ENCODE measurements at regions not wholly inside any gene's neighbourhood (a gene's known extent, or its start where the extent isn't known, plus 50 kb on each side); places are given as distances from the start of the nearest gene placed in this dataset.

- TF ChIP-seq HDGF (IDR thresholded peaks at IDR 0.05; ENCODE audit: borderline replicate concordance): no peak
- no peak for DNase-seq (ENCODE audit: extremely low spot score)
- ChIA-PET CTCF (no interaction called here), POLR2A (interaction anchor here (1.1 kb wide), 1 partner anchor 11 kb away, joined by 3 read pairs; no protein-coding TSS in a partner anchor)
Observed at GRCh38 chr5:115469904-115470516, 74.6 kb downstream of the FEM1C start.

GRCh38 chr5:115467628-115468027 lies 76.9 kb downstream of the FEM1C start:
- TF ChIP-seq SUZ12 (IDR thresholded peaks at IDR 0.05) (no peak), SP1 (IDR thresholded peaks at IDR 0.05) (no peak), ARNT (IDR thresholded peaks at IDR 0.05) (no peak), CTBP1 (IDR thresholded peaks at IDR 0.05; ENCODE audit: borderline replicate concordance) (no peak), LEF1 (IDR thresholded peaks at IDR 0.05; ENCODE audit: borderline replicate concordance) (no peak), TARDBP (IDR thresholded peaks at IDR 0.05) (no peak), HDGF (IDR thresholded peaks at IDR 0.05; ENCODE audit: borderline replicate concordance) (no peak)

GRCh38 chr5:115465431-115465830 lies 79.1 kb downstream of the FEM1C start:
- ChIA-PET CTCF (no interaction called here), POLR2A (no interaction called here)
- no peak for DNase-seq (ENCODE audit: extremely low spot score)
- no peak for TF ChIP-seq NFRKB (IDR thresholded peaks at IDR 0.05)

More at GRCh38 chr5:115467628-115468027, 76.9 kb downstream of the FEM1C start:
- CTCF ChIA-PET: no interaction called here
- DNase-seq (ENCODE audit: extremely low spot score): no peak
- POLR2A ChIA-PET: no interaction called here

- ChIA-PET POLR2A (no interaction called here), CTCF (no interaction called here)
- DNase-seq (ENCODE audit: extremely low spot score): no peak
- TF ChIP-seq BHLHE40 (IDR thresholded peaks at IDR 0.05; ENCODE audit: borderline replicate concordance): no peak
- TF ChIP-seq FOXM1 (IDR thresholded peaks at IDR 0.05; ENCODE audit: borderline replicate concordance): no peak
- no peak for TF ChIP-seq LEF1 (IDR thresholded peaks at IDR 0.05; ENCODE audit: borderline replicate concordance)
- no peak for TF ChIP-seq ARNT (IDR thresholded peaks at IDR 0.05)
- no peak for TF ChIP-seq CTBP1 (IDR thresholded peaks at IDR 0.05; ENCODE audit: borderline replicate concordance)
- TF ChIP-seq FOXA1 (IDR thresholded peaks at IDR 0.05): no peak
- no peak for TF ChIP-seq HDGF (IDR thresholded peaks at IDR 0.05; ENCODE audit: borderline replicate concordance)
- TF ChIP-seq ZNF384 (IDR thresholded peaks at IDR 0.05): no peak
- no peak for TF ChIP-seq L3MBTL2 (conservative IDR thresholded peaks at IDR 0.05)
- TF ChIP-seq PKNOX1 (IDR thresholded peaks at IDR 0.05): no peak
- no peak for TF ChIP-seq ELF4 (IDR thresholded peaks at IDR 0.05)
- no peak for TF ChIP-seq NFRKB (IDR thresholded peaks at IDR 0.05)
- no peak for TF ChIP-seq SP1 (IDR thresholded peaks at IDR 0.05)
- TF ChIP-seq TARDBP (IDR thresholded peaks at IDR 0.05): no peak
- TF ChIP-seq FOXK2 (IDR thresholded peaks at IDR 0.05): no peak
- TF ChIP-seq SUZ12 (IDR thresholded peaks at IDR 0.05): no peak
Observed at GRCh38 chr5:115463983-115464382, 80.6 kb downstream of the FEM1C start.

- POLR2A ChIA-PET: no interaction called here
- CTCF ChIA-PET: no interaction called here
- no peak for DNase-seq (ENCODE audit: extremely low spot score)
Observed at GRCh38 chr5:115461506-115462290, 82.9 kb downstream of the FEM1C start.

GRCh38 chr5:115461093-115461492 lies 83.5 kb downstream of the FEM1C start:
- DNase-seq (ENCODE audit: extremely low spot score): no peak
- CTCF ChIA-PET: no interaction called here
- TF ChIP-seq ZNF384 (IDR thresholded peaks at IDR 0.05) (no peak), TARDBP (IDR thresholded peaks at IDR 0.05) (no peak), HDGF (IDR thresholded peaks at IDR 0.05; ENCODE audit: borderline replicate concordance) (no peak), BHLHE40 (IDR thresholded peaks at IDR 0.05; ENCODE audit: borderline replicate concordance) (no peak)
- POLR2A ChIA-PET: no interaction called here

More at GRCh38 chr5:115461506-115462290, 82.9 kb downstream of the FEM1C start:
- TF ChIP-seq L3MBTL2 (conservative IDR thresholded peaks at IDR 0.05) (no peak), FOXK2 (IDR thresholded peaks at IDR 0.05) (no peak), BHLHE40 (IDR thresholded peaks at IDR 0.05; ENCODE audit: borderline replicate concordance) (no peak), ARNT (IDR thresholded peaks at IDR 0.05) (no peak), TARDBP (IDR thresholded peaks at IDR 0.05) (no peak)

GRCh38 chr5:115460472-115460871 lies 84.1 kb downstream of the FEM1C start:
- no peak for DNase-seq (ENCODE audit: extremely low spot score)
- POLR2A ChIA-PET: no interaction called here
- TF ChIP-seq NFRKB (IDR thresholded peaks at IDR 0.05) (no peak), LEF1 (IDR thresholded peaks at IDR 0.05; ENCODE audit: borderline replicate concordance) (no peak), FOXK2 (IDR thresholded peaks at IDR 0.05) (no peak), HDGF (IDR thresholded peaks at IDR 0.05; ENCODE audit: borderline replicate concordance) (no peak), FOXA1 (IDR thresholded peaks at IDR 0.05) (no peak)
- CTCF ChIA-PET: no interaction called here

GRCh38 chr5:115459855-115460341 lies 84.7 kb downstream of the FEM1C start:
- ChIA-PET CTCF (no interaction called here), POLR2A (no interaction called here)
- TF ChIP-seq FOXK2 (IDR thresholded peaks at IDR 0.05) (no peak), SP1 (IDR thresholded peaks at IDR 0.05) (no peak), HDGF (IDR thresholded peaks at IDR 0.05; ENCODE audit: borderline replicate concordance) (no peak), FOXA1 (IDR thresholded peaks at IDR 0.05) (no peak), CTBP1 (IDR thresholded peaks at IDR 0.05; ENCODE audit: borderline replicate concordance) (no peak), LEF1 (IDR thresholded peaks at IDR 0.05; ENCODE audit: borderline replicate concordance) (no peak), BHLHE40 (IDR thresholded peaks at IDR 0.05; ENCODE audit: borderline replicate concordance) (no peak), L3MBTL2 (conservative IDR thresholded peaks at IDR 0.05) (no peak), TARDBP (IDR thresholded peaks at IDR 0.05) (no peak), PKNOX1 (IDR thresholded peaks at IDR 0.05) (no peak), ARNT (IDR thresholded peaks at IDR 0.05) (no peak), SUZ12 (IDR thresholded peaks at IDR 0.05) (no peak), ZNF384 (IDR thresholded peaks at IDR 0.05) (no peak), FOXM1 (IDR thresholded peaks at IDR 0.05; ENCODE audit: borderline replicate concordance) (no peak), ELF4 (IDR thresholded peaks at IDR 0.05) (no peak), NFRKB (IDR thresholded peaks at IDR 0.05) (no peak)
- DNase-seq (ENCODE audit: extremely low spot score): no peak

Measured in HEK293T (cell line).